GM12875 (cell line): ENCODE measurements at regions not wholly inside any gene's neighbourhood (a gene's known extent, or its start where the extent isn't known, plus 50 kb on each side); places are given as distances from the start of the nearest gene placed in this dataset.

Experiments used
- H3K4me3 ChIP-seq: one replicate; pipeline ENCODE4 v1.5.1; 2011; ENCODE audit warnings: low read depth, low read length, control low read depth
- TF ChIP-seq, protein P1 (sequence below): IDR thresholded peaks from 2 replicates; pipeline ENCODE4 v1.5.1; 2011; ENCODE audit warnings: low read depth, mild to moderate bottlenecking, control low read depth, inconsistent platforms, low read length, moderate library complexity, borderline replicate concordance; ENCODE audit not compliant: insufficient read depth

DNA sequence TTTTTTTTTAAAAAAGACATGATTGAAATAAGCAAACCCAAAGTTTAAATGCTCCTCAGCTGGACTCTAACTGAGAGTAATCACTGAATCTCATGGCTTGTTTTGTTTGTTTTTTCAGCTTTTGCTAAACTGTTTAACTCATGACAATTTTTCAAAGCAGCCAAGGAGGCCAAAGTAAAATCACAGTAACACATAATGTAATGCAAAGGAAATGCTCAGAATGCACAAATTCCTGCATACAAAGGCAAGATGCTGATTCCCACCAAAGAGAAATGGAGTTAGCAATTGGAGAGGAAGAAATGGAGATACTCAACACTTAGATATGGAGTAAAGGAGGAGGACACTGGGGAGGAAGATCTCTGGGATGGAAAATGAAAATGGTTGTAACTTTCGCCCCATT lies 126.2 kb upstream of the SOX5 start:
- H3K4me3 ChIP-seq, result no peak overlapping the region
- TF ChIP-seq, protein P1, sequence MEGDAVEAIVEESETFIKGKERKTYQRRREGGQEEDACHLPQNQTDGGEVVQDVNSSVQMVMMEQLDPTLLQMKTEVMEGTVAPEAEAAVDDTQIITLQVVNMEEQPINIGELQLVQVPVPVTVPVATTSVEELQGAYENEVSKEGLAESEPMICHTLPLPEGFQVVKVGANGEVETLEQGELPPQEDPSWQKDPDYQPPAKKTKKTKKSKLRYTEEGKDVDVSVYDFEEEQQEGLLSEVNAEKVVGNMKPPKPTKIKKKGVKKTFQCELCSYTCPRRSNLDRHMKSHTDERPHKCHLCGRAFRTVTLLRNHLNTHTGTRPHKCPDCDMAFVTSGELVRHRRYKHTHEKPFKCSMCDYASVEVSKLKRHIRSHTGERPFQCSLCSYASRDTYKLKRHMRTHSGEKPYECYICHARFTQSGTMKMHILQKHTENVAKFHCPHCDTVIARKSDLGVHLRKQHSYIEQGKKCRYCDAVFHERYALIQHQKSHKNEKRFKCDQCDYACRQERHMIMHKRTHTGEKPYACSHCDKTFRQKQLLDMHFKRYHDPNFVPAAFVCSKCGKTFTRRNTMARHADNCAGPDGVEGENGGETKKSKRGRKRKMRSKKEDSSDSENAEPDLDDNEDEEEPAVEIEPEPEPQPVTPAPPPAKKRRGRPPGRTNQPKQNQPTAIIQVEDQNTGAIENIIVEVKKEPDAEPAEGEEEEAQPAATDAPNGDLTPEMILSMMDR, result no peak

DNA sequence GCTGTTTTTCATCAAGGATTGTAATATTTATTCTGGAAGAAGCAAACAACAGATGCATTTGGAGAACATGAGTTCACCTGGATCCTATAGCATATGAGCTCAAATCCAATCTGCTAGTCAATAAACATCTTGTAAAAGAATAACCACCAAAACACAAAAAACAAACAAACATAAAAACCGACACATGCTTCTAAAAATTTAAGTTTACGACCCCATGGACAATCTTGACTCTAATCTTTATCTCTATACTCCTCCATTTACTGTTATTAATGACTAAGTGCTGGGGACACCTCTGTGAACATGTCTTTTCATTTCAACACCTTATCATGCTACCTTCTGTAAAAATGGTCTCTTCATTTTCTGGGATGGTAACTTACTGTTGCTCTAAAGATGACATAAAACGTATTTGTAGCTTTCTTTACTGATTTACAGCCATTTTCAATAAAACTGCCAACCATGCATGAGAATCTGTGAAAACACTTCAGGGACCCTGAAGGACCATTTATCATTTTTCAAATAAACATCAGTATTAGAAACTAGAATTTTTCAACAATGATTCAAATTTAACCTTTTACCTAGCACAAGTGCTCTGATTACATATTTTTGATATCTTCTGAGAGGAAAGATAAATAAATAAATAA lies 123.8 kb upstream of the SOX5 start:
- no peak overlapping the region for H3K4me3 ChIP-seq
- TF ChIP-seq, protein P1, result no peak

DNA sequence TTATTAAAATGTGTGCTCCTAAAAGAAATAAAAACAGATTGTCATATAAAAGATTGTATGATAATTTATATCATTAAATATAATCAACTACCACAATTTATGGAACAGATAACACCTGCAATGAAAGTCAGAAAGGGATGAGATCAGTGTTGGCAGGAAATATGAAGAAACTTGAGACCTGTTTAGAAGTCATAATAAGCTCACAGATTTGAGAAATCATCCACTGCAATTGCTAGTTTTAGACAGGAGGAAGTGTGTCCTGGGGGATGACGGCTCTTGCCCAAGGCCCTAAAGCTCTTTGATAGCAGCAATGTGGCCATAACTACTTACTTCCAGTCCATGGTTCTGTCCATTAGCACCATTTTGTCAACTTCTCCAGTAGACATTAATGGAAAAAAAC lies 122.8 kb upstream of the SOX5 start:
- no peak overlapping the region for H3K4me3 ChIP-seq
- TF ChIP-seq, protein P1, result no peak

DNA sequence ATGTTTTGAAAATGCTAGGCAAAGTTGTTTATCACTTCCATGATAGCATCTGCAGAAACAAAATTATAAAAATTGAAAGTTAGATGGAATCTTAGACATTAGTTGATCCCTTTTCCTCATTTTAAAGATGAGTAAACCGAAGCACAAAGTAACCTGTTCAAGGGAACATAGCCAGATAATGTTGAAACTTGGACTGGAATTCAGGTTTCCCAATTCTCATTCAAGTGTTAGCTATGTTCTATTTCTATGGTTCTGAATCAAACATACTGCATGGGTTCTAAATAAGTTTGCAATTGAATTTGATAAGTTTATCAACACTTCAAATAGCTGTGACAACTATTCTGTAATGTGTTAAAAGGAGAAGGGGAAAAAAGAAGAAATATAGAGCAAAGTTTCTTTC lies 122.4 kb upstream of the SOX5 start:
- no peak overlapping the region for H3K4me3 ChIP-seq
- TF ChIP-seq, protein P1, result no peak

DNA sequence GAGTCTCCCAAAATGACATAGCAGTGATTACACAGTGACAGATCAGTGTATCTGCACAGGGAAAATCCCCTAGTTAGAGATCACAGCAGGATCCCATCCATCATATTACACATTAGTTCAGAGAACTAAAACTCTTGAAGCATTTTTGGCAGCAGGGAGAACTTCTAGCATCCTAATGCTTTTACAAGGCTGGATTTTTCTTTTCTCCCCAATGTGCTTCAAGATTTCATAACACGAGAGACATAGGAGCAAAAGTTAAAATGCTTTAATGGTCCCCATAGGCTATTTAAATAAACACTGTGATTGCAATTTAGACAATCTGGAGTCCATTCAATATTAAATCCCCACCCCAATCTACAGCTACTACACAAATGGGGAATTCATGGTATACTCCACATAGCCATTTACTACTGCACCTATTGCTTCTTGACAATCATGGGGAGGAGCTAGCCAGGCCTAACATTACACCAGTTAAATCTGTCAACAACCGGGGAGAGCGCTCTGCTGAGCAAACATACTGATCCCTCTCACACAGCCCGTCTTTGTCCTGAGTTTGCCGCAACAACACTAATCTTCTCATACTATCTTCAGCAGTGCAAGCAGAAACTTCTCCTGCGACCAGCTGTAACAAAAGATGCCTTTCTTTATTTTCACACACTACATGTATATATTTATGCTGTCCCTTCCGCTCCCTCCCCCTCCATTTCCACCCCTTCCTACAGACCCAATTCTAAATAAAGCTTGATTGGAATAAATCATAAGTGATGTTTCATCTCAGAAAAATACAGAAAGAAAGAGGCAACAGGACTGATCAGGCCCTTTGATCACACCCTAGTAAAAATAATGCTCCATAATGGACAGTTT lies 120.3 kb upstream of the SOX5 start:
- H3K4me3 ChIP-seq, result no peak overlapping the region
- TF ChIP-seq, protein P1, result no peak

DNA sequence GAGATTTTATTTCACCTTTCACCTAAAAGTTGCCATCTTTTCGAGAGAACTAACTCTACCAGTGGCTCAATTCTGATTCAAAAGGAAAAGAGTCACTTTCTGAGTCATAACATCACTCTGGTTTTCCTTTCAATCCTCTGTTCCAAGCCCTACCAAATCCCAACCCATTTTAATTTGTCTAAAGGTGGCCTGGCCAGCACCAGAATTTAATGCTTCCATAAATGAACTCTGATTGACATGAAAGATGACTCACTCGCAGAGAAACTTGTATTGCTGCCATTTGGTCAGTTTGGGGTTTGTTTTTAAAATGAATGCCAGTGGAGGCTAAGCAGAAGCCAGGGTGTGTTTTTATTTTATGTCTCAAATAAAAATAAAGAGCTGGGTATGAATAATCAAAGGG lies 117.4 kb upstream of the SOX5 start:
- no peak overlapping the region for H3K4me3 ChIP-seq
- TF ChIP-seq, protein P1, result no peak

DNA sequence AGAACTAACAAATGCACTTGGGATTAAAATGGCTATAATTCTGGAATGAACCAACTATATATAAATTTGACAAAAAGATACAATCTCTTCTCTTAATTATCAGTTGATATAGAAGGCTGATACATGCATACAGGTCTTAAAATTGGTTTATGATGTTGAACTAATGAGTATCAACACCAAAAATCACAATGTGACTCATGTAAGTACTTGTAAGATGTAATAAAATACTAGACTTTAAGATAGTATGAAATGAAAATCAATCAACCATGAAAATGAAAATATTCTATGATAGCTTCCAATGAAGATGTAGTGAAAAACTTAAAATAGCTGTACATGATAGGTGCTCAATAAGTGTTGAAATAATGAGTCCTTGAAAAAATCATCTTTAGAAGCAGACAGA lies 116.6 kb upstream of the SOX5 start:
- TF ChIP-seq, protein P1, result no peak
- no peak overlapping the region for H3K4me3 ChIP-seq
